ENCODE measurements at regions not wholly inside any gene's neighbourhood (a gene's known extent, or its start where the extent isn't known, plus 50 kb on each side); places are given as distances from the start of the nearest gene placed in this dataset.

DNA sequence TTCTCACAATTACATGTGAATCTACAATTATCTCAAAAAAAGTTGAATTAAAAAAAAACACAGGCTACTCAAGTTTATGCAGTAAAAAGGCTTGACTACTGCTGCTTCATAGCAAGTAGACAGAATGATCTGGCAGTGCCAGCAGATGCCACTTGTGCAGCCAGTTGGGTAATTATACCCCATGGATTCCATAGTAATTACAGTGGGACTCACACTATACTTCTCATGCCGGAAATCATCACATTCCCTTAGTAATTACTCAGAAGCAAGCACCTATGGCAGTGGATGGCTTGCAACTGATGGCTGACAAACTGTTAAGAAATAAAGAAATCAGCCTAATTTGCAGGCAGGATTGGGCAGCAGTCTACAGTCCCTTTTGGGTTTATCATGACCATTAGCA, 463.2 kb upstream of the KLF4 start:
- CTCF ChIA-PET = no interaction called here

DNA sequence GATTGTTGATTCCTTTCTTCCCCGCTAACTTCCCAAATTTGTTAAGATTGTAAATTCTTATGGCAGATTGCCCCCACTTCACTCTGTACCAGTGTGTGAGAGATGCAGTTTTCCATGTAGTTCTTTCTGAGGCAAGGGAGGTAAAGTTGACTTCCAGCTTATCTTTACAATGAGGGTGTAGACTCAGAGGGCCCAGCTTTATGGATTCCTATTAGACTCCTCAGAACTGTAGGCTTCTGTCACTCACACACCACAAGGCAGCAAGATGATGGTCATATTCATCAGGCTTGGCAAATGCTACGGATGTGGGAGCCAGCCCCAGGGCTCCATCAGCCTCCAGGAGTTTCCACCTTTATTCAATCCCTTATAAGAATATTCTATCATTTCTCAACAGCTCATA, 461.9 kb upstream of the KLF4 start:
- TF ChIP-seq, protein P1, sequence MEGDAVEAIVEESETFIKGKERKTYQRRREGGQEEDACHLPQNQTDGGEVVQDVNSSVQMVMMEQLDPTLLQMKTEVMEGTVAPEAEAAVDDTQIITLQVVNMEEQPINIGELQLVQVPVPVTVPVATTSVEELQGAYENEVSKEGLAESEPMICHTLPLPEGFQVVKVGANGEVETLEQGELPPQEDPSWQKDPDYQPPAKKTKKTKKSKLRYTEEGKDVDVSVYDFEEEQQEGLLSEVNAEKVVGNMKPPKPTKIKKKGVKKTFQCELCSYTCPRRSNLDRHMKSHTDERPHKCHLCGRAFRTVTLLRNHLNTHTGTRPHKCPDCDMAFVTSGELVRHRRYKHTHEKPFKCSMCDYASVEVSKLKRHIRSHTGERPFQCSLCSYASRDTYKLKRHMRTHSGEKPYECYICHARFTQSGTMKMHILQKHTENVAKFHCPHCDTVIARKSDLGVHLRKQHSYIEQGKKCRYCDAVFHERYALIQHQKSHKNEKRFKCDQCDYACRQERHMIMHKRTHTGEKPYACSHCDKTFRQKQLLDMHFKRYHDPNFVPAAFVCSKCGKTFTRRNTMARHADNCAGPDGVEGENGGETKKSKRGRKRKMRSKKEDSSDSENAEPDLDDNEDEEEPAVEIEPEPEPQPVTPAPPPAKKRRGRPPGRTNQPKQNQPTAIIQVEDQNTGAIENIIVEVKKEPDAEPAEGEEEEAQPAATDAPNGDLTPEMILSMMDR (IDR thresholded peaks at IDR 0.05; ENCODE audit: insufficient read depth in 1 of 2, low read depth in 1 of 2, low read length in 1 of 2, severe bottlenecking in 1 of 2, unreplicated experiment in 1 of 2) = no peak
- Mint-ChIP-seq H3K36me3 (ENCODE audit: insufficient read depth, unreplicated experiment) (no peaks in the 10 kb centered on the region), H3K4me1 (ENCODE audit: low read depth, unreplicated experiment) (no peaks in the 10 kb centered on the region), H3K4me3 (ENCODE audit: unreplicated experiment) (no peak overlapping the region), H3K9me3 (ENCODE audit: unreplicated experiment) (peaks cover 18% of the 10 kb centered on the region), H3K27me3 (ENCODE audit: insufficient read depth, unreplicated experiment) (no peaks in the 10 kb centered on the region), H3K27ac (ENCODE audit: unreplicated experiment) (no peak overlapping the region)
- ChIA-PET POLR2A (no interaction called here), CTCF (no interaction called here)
- no peak overlapping the region for H3K4me3 ChIP-seq (ENCODE audit: low read depth, low read length)
- no peak for DNase-seq
- H3K36me3 ChIP-seq (ENCODE audit: control insufficient read depth, insufficient read depth, low read length) = no peaks in the 10 kb centered on the region
- peaks cover 4% of the 10 kb centered on the region; the same call in 1 of the 2 replicates for H3K9me3 ChIP-seq
- H3K4me1 ChIP-seq = peaks cover 12% of the 10 kb centered on the region
- BruUV-seq (replicated peaks) = no TSS peak
- intact Hi-C loops (cut with micrococcal nuclease; ENCODE audit: unreplicated experiment) = no loop called here
- H3K27me3 ChIP-seq (replicated peaks; ENCODE audit: control insufficient read depth, insufficient read depth, low read length) = no peaks in the 10 kb centered on the region

More for the DNA sequence above, 463.2 kb upstream of the KLF4 start:
- no peaks in the 10 kb centered on the region for H3K4me1 Mint-ChIP-seq (ENCODE audit: low read depth, unreplicated experiment)
- Histone ChIP-seq H3K9me3 (peaks cover 4% of the 10 kb centered on the region; the same call in 1 of the 2 replicates), H3K4me3 (ENCODE audit: low read depth, low read length) (no peak overlapping the region), H3K27me3 (replicated peaks; ENCODE audit: control insufficient read depth, insufficient read depth, low read length) (no peaks in the 10 kb centered on the region), H3K36me3 (ENCODE audit: control insufficient read depth, insufficient read depth, low read length) (no peaks in the 10 kb centered on the region), H3K4me1 (peaks cover 12% of the 10 kb centered on the region)
- H3K4me3 Mint-ChIP-seq (ENCODE audit: unreplicated experiment) = no peak overlapping the region
- H3K9me3 Mint-ChIP-seq (ENCODE audit: unreplicated experiment) = peaks cover 18% of the 10 kb centered on the region
- BruUV-seq (replicated peaks) = no TSS peak
- TF ChIP-seq, protein P1 (IDR thresholded peaks at IDR 0.05; ENCODE audit: insufficient read depth in 1 of 2, low read depth in 1 of 2, low read length in 1 of 2, severe bottlenecking in 1 of 2, unreplicated experiment in 1 of 2) = no peak
- intact Hi-C loops (cut with micrococcal nuclease; ENCODE audit: unreplicated experiment) = no loop called here
- DNase-seq = no peak
- POLR2A ChIA-PET = no interaction called here
- H3K27me3 Mint-ChIP-seq (ENCODE audit: insufficient read depth, unreplicated experiment) = no peaks in the 10 kb centered on the region
- no peak overlapping the region for H3K27ac Mint-ChIP-seq (ENCODE audit: unreplicated experiment)
- H3K36me3 Mint-ChIP-seq (ENCODE audit: insufficient read depth, unreplicated experiment) = no peaks in the 10 kb centered on the region

GRCh38 chr9:107949061-107949460, 459.5 kb upstream of the KLF4 start:
- DNase-seq = no peak
- H3K36me3 Mint-ChIP-seq (ENCODE audit: insufficient read depth, unreplicated experiment) = no peaks in the 10 kb centered on the region
- no peaks in the 10 kb centered on the region for H3K36me3 ChIP-seq (ENCODE audit: control insufficient read depth, insufficient read depth, low read length)
- ChIA-PET CTCF (no interaction called here), POLR2A (no interaction called here)
- TF ChIP-seq, protein P1 (IDR thresholded peaks at IDR 0.05; ENCODE audit: insufficient read depth in 1 of 2, low read depth in 1 of 2, low read length in 1 of 2, severe bottlenecking in 1 of 2, unreplicated experiment in 1 of 2) = no peak
- no peaks in the 10 kb centered on the region for H3K27me3 Mint-ChIP-seq (ENCODE audit: insufficient read depth, unreplicated experiment)
- H3K9me3 Mint-ChIP-seq (ENCODE audit: unreplicated experiment) = peaks cover 18% of the 10 kb centered on the region
- peaks cover 10% of the 10 kb centered on the region for H3K4me1 ChIP-seq
- intact Hi-C loops (cut with micrococcal nuclease; ENCODE audit: unreplicated experiment) = no loop called here
- no peak overlapping the region for H3K27ac Mint-ChIP-seq (ENCODE audit: unreplicated experiment)
- no peaks in the 10 kb centered on the region for H3K27me3 ChIP-seq (replicated peaks; ENCODE audit: control insufficient read depth, insufficient read depth, low read length)
- no peak overlapping the region for H3K4me3 ChIP-seq (ENCODE audit: low read depth, low read length)
- H3K4me1 Mint-ChIP-seq (ENCODE audit: low read depth, unreplicated experiment) = no peaks in the 10 kb centered on the region
- no peak overlapping the region for H3K4me3 Mint-ChIP-seq (ENCODE audit: unreplicated experiment)
- H3K9me3 ChIP-seq = peaks cover 4% of the 10 kb centered on the region; the same call in 1 of the 2 replicates
- BruUV-seq (replicated peaks) = no TSS peak

All from Caco-2 (cell line).